GM23338 (cell line): ENCODE measurements at regions not wholly inside any gene's neighbourhood (a gene's known extent, or its start where the extent isn't known, plus 50 kb on each side); places are given as distances from the start of the nearest gene placed in this dataset.

Source experiments
- ATAC-seq: fragments of 200-7000 bp; cut with Tn5 transposase; 3 replicates; pipeline ENCODE4 v1.9.1; 2020
- DNase-seq: peaks from one replicate; pipeline ENCODE4 v3.0.0-alpha.2; 2015; ENCODE audit warnings: low spot score
- H2AFZ ChIP-seq: fragments of 200-600 bp; sonication (generic); 2 replicates; pipeline ENCODE4 v1.8.0; 2016; ENCODE audit warnings: antibody characterized with exemption, mild to moderate bottlenecking, moderate library complexity
- H3F3A ChIP-seq: fragments of 200-600 bp; sonication (generic); replicated peaks from 2 replicates; pipeline ENCODE4 v1.8.0; 2017; ENCODE audit warnings: antibody characterized with exemption, mixed run types, low read depth
- H3K27ac ChIP-seq: fragments of 200-600 bp; sonication (generic); 2 replicates; pipeline ENCODE4 v1.6.1; 2016; ENCODE audit warnings: low read depth
- H3K27me3 ChIP-seq: fragments of 200-600 bp; sonication (generic); 2 replicates; pipeline ENCODE4 v1.8.0; 2016; ENCODE audit warnings: mild to moderate bottlenecking, mixed run types, moderate library complexity; ENCODE audit not compliant: insufficient read depth
- H3K36me3 ChIP-seq: fragments of 200-600 bp; sonication (generic); 2 replicates; pipeline ENCODE4 v1.8.0; 2016; ENCODE audit warnings: mild to moderate bottlenecking; ENCODE audit not compliant: insufficient read depth
- H3K4me1 ChIP-seq: fragments of 200-600 bp; sonication (generic); 2 replicates; pipeline ENCODE4 v1.8.0; 2016; ENCODE audit warnings: mild to moderate bottlenecking, moderate library complexity; ENCODE audit not compliant: insufficient read depth
- H3K4me2 ChIP-seq: fragments of 200-600 bp; sonication (generic); 2 replicates; pipeline ENCODE4 v1.7.1; 2017; ENCODE audit warnings: mixed run types
- H3K4me3 ChIP-seq: fragments of 200-600 bp; sonication (generic); 2 replicates; pipeline ENCODE4 v1.6.1; 2016; ENCODE audit warnings: mixed run types
- H3K79me2 ChIP-seq: fragments of 200-600 bp; sonication (generic); replicated peaks from 2 replicates; pipeline ENCODE4 v1.8.0; 2017; ENCODE audit warnings: mild to moderate bottlenecking; ENCODE audit not compliant: insufficient read depth
- H3K9me2 ChIP-seq: fragments of 200-600 bp; sonication (generic); 2 replicates; pipeline ENCODE4 v1.8.0; 2017; ENCODE audit not compliant: insufficient read depth
- H4K20me1 ChIP-seq: fragments of 200-600 bp; sonication (generic); replicated peaks from 2 replicates; pipeline ENCODE4 v1.8.0; 2017; ENCODE audit warnings: mild to moderate bottlenecking; ENCODE audit not compliant: insufficient read depth
- H3K27ac Mint-ChIP-seq: 2 replicates; pipeline ENCODE4 v1.8.0; 2020; ENCODE audit warnings: inconsistent platforms, mild to moderate bottlenecking, moderate library complexity, mixed read lengths
- H3K27me3 Mint-ChIP-seq: 3 replicates; pipeline ENCODE4 v1.8.0; 2022; ENCODE audit warnings: low read depth, mild to moderate bottlenecking, moderate library complexity, mixed read lengths, inconsistent platforms; ENCODE audit not compliant: insufficient read depth, poor library complexity
- H3K36me3 Mint-ChIP-seq: 3 replicates; pipeline ENCODE4 v1.8.0; 2021; ENCODE audit warnings: low read depth, mild to moderate bottlenecking, inconsistent platforms, moderate library complexity, mixed read lengths
- H3K4me1 Mint-ChIP-seq: 3 replicates; pipeline ENCODE4 v1.8.0; 2020; ENCODE audit warnings: mild to moderate bottlenecking, inconsistent platforms, mixed read lengths
- H3K4me3 Mint-ChIP-seq: 3 replicates; pipeline ENCODE4 v1.8.0; 2021; ENCODE audit warnings: moderate library complexity, mild to moderate bottlenecking, inconsistent platforms, mixed read lengths
- H3K9me3 Mint-ChIP-seq: 3 replicates; pipeline ENCODE4 v1.8.0; 2020; ENCODE audit warnings: moderate library complexity, mild to moderate bottlenecking, inconsistent platforms, mixed read lengths
- CREB1 ChIP-seq: fragments of 250-450 bp; sonication (Bioruptor Pico); IDR thresholded peaks from 2 replicates; pipeline ENCODE4 v1.5.0; 2020; ENCODE audit warnings: low read depth, mild to moderate bottlenecking, moderate library complexity
- EZH2 ChIP-seq: fragments of 200-600 bp; sonication (generic); IDR thresholded peaks from one replicate; pipeline ENCODE4 v1.8.0; 2017; ENCODE audit warnings: antibody characterized with exemption, mild to moderate bottlenecking, low read depth; ENCODE audit not compliant: unreplicated experiment
- NANOG ChIP-seq: IDR thresholded peaks from 2 replicates; pipeline ENCODE4 v1.6.1; 2016; ENCODE audit warnings: antibody characterized with exemption, borderline replicate concordance
- POLR2AphosphoS5 ChIP-seq: IDR thresholded peaks from 2 replicates; pipeline ENCODE4 v1.6.1; 2016; ENCODE audit warnings: antibody characterized with exemption, low read depth
- ZNF114 ChIP-seq: fragments of 250-450 bp; sonication (Bioruptor Pico); IDR thresholded peaks from 2 replicates; pipeline ENCODE4 v1.5.0; 2020; ENCODE audit warnings: mild to moderate bottlenecking, moderate library complexity
- TF ChIP-seq, protein P1 (sequence below): fragments of 250-450 bp; sonication (Bioruptor Pico); IDR thresholded peaks from 2 replicates; pipeline ENCODE4 v1.5.0; 2020; ENCODE audit warnings: mild to moderate bottlenecking, moderate library complexity
- TF ChIP-seq, protein P2 (sequence below): IDR thresholded peaks from one replicate; pipeline ENCODE4 v1.6.1; 2018; ENCODE audit warnings: antibody characterized with exemption; ENCODE audit not compliant: unreplicated experiment
- TF ChIP-seq, protein P3 (sequence below), 2 experiments: fragments of 200-600 bp in 1 of 2; sonication (generic) in 1 of 2; conservative IDR thresholded peaks; 2 replicates each; pipeline versions ENCODE4 v1.5.1 to v1.6.1; 2016 to 2017; ENCODE audit warnings: antibody characterized with exemption in 2 of 2, low read depth in 2 of 2, mild to moderate bottlenecking in 2 of 2, moderate library complexity in 1 of 2

DNA sequence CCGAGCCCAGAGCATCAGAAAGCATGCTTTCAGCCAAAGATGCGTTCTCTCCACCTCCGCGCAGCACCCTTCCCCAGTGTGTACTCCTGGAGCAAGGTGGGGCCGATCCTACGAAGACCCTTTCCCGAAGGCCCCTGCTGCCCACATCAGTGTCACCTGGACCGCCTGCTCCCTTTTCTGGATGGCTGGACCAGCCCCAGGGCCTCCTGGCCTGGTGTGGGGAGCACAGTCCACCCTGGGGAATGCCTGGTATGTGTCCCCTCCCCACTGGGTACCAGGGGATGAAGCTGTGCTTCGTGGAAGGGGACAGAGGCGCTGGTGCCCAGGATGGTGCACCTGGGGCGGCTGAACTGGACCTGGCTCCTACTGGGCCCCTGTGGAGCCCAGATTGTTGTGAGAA lies 173.8 kb downstream of the SEC14L1 start (continued):
- TF ChIP-seq, protein P1, sequence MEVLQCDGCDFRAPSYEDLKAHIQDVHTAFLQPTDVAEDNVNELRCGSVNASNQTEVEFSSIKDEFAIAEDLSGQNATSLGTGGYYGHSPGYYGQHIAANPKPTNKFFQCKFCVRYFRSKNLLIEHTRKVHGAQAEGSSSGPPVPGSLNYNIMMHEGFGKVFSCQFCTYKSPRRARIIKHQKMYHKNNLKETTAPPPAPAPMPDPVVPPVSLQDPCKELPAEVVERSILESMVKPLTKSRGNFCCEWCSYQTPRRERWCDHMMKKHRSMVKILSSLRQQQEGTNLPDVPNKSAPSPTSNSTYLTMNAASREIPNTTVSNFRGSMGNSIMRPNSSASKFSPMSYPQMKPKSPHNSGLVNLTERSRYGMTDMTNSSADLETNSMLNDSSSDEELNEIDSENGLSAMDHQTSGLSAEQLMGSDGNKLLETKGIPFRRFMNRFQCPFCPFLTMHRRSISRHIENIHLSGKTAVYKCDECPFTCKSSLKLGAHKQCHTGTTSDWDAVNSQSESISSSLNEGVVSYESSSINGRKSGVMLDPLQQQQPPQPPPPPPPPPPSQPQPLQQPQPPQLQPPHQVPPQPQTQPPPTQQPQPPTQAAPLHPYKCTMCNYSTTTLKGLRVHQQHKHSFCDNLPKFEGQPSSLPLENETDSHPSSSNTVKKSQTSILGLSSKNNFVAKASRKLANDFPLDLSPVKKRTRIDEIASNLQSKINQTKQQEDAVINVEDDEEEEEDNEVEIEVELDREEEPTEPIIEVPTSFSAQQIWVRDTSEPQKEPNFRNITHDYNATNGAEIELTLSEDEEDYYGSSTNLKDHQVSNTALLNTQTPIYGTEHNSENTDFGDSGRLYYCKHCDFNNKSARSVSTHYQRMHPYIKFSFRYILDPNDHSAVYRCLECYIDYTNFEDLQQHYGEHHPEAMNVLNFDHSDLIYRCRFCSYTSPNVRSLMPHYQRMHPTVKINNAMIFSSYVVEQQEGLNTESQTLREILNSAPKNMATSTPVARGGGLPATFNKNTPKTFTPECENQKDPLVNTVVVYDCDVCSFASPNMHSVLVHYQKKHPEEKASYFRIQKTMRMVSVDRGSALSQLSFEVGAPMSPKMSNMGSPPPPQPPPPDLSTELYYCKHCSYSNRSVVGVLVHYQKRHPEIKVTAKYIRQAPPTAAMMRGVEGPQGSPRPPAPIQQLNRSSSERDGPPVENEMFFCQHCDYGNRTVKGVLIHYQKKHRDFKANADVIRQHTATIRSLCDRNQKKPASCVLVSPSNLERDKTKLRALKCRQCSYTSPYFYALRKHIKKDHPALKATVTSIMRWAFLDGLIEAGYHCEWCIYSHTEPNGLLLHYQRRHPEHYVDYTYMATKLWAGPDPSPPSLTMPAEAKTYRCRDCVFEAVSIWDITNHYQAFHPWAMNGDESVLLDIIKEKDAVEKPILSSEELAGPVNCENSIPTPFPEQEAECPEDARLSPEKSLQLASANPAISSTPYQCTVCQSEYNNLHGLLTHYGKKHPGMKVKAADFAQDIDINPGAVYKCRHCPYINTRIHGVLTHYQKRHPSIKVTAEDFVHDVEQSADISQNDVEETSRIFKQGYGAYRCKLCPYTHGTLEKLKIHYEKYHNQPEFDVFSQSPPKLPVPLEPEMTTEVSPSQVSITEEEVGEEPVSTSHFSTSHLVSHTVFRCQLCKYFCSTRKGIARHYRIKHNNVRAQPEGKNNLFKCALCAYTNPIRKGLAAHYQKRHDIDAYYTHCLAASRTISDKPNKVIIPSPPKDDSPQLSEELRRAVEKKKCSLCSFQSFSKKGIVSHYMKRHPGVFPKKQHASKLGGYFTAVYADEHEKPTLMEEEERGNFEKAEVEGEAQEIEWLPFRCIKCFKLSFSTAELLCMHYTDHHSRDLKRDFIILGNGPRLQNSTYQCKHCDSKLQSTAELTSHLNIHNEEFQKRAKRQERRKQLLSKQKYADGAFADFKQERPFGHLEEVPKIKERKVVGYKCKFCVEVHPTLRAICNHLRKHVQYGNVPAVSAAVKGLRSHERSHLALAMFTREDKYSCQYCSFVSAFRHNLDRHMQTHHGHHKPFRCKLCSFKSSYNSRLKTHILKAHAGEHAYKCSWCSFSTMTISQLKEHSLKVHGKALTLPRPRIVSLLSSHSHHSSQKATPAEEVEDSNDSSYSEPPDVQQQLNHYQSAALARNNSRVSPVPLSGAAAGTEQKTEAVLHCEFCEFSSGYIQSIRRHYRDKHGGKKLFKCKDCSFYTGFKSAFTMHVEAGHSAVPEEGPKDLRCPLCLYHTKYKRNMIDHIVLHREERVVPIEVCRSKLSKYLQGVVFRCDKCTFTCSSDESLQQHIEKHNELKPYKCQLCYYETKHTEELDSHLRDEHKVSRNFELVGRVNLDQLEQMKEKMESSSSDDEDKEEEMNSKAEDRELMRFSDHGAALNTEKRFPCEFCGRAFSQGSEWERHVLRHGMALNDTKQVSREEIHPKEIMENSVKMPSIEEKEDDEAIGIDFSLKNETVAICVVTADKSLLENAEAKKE: no peak
- TF ChIP-seq, protein P2, sequence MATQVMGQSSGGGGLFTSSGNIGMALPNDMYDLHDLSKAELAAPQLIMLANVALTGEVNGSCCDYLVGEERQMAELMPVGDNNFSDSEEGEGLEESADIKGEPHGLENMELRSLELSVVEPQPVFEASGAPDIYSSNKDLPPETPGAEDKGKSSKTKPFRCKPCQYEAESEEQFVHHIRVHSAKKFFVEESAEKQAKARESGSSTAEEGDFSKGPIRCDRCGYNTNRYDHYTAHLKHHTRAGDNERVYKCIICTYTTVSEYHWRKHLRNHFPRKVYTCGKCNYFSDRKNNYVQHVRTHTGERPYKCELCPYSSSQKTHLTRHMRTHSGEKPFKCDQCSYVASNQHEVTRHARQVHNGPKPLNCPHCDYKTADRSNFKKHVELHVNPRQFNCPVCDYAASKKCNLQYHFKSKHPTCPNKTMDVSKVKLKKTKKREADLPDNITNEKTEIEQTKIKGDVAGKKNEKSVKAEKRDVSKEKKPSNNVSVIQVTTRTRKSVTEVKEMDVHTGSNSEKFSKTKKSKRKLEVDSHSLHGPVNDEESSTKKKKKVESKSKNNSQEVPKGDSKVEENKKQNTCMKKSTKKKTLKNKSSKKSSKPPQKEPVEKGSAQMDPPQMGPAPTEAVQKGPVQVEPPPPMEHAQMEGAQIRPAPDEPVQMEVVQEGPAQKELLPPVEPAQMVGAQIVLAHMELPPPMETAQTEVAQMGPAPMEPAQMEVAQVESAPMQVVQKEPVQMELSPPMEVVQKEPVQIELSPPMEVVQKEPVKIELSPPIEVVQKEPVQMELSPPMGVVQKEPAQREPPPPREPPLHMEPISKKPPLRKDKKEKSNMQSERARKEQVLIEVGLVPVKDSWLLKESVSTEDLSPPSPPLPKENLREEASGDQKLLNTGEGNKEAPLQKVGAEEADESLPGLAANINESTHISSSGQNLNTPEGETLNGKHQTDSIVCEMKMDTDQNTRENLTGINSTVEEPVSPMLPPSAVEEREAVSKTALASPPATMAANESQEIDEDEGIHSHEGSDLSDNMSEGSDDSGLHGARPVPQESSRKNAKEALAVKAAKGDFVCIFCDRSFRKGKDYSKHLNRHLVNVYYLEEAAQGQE: no peak
- TF ChIP-seq ZNF114 (CRISPR knock-in tag) (no peak), CREB1 (no peak), NANOG (no peak), EZH2 (no peak)

DNA sequence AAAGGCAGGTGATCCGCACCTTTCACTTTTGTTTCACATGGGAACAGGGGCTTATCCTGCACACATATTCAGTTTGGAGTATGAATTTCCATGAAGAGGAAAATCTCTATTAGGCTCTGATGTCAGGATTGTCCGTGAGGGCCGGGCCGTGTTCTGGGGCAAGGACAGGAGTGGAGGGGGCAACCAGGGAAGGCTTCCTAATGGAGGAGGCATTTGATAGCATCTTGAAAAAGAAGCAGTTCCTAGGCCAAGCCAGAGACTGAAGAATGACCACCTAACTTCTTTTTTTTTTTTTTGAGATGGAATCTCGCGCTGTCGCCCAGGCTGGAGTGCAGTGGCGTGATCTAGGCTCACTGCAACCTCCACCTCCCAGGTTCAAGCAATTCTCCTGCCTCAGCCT lies 174.2 kb downstream of the SEC14L1 start:
- Histone ChIP-seq H3K36me3 (no peaks in the 10 kb centered on the region), H3K4me1 (peaks cover 7% of the 10 kb centered on the region), H3K4me3 (no peak overlapping the region), H3K4me2 (no peak overlapping the region), H3K79me2 (no peaks in the 10 kb centered on the region; the same call in 1 of the 2 replicates), H4K20me1 (peaks cover 5% of the 10 kb centered on the region; the same call in 1 of the 2 replicates), H2AFZ (no peak overlapping the region), H3K27me3 (no peaks in the 10 kb centered on the region), H3F3A (no peaks in the 10 kb centered on the region), H3K9me2 (no peaks in the 10 kb centered on the region), H3K27ac (no peak overlapping the region)
- peaks cover 28% of the 10 kb centered on the region for H3K4me1 Mint-ChIP-seq
- no peaks in the 10 kb centered on the region for H3K9me3 Mint-ChIP-seq
- peaks cover 10% of the 10 kb centered on the region for H3K27me3 Mint-ChIP-seq
- ATAC-seq: no peak
- H3K4me3 Mint-ChIP-seq: no peak overlapping the region
- H3K36me3 Mint-ChIP-seq: peaks cover 4% of the 10 kb centered on the region; the same call in 1 of the 3 replicates
- no peak overlapping the region for H3K27ac Mint-ChIP-seq
- no peak for DNase-seq
- TF ChIP-seq POLR2AphosphoS5 (no peak), NANOG (no peak), EZH2 (no peak), CREB1 (no peak), ZNF114 (CRISPR knock-in tag) (no peak)
- TF ChIP-seq, protein P3, sequence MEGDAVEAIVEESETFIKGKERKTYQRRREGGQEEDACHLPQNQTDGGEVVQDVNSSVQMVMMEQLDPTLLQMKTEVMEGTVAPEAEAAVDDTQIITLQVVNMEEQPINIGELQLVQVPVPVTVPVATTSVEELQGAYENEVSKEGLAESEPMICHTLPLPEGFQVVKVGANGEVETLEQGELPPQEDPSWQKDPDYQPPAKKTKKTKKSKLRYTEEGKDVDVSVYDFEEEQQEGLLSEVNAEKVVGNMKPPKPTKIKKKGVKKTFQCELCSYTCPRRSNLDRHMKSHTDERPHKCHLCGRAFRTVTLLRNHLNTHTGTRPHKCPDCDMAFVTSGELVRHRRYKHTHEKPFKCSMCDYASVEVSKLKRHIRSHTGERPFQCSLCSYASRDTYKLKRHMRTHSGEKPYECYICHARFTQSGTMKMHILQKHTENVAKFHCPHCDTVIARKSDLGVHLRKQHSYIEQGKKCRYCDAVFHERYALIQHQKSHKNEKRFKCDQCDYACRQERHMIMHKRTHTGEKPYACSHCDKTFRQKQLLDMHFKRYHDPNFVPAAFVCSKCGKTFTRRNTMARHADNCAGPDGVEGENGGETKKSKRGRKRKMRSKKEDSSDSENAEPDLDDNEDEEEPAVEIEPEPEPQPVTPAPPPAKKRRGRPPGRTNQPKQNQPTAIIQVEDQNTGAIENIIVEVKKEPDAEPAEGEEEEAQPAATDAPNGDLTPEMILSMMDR (conservative IDR thresholded peaks at IDR 0.05; ENCODE audit: low read depth in 2 of 2): no peak
- TF ChIP-seq, protein P2: no peak
